ENCODE measurements at regions not wholly inside any gene's neighbourhood (a gene's known extent, or its start where the extent isn't known, plus 50 kb on each side); places are given as distances from the start of the nearest gene placed in this dataset.

GRCh38 chr6:146916435-146917025 is 287.7 kb upstream of the STXBP5 start:
- Histone ChIP-seq H3K27me3 (ENCODE audit: insufficient read depth, poor library complexity, severe bottlenecking) (no peaks in the 10 kb centered on the region), H3K27ac (ENCODE audit: poor library complexity, severe bottlenecking) (peak overlapping the region; percentile 99), H3K4me3 (ENCODE audit: severe bottlenecking) (no peak overlapping the region), H3K36me3 (ENCODE audit: low read depth) (no peaks in the 10 kb centered on the region), H3K4me1 (ENCODE audit: insufficient read depth, poor library complexity, severe bottlenecking) (peaks cover 37% of the 10 kb centered on the region), H3K9me3 (ENCODE audit: severe bottlenecking) (no peaks in the 10 kb centered on the region)
- DNase-seq (ENCODE audit: low spot score): no peak
- no peak for ATAC-seq (ENCODE audit: low read depth)
- TF ChIP-seq CTCF (IDR thresholded peaks at IDR 0.05; ENCODE audit: poor library complexity, severe bottlenecking): no peak

GRCh38 chr6:146917182-146917581 is 287.0 kb upstream of the STXBP5 start:
- H3K27me3 ChIP-seq (ENCODE audit: insufficient read depth, poor library complexity, severe bottlenecking): no peaks in the 10 kb centered on the region
- no peak overlapping the region for H3K27ac ChIP-seq (ENCODE audit: poor library complexity, severe bottlenecking)
- DNase-seq (ENCODE audit: low spot score) (no peak), ATAC-seq (ENCODE audit: low read depth) (no peak)
- TF ChIP-seq CTCF (IDR thresholded peaks at IDR 0.05; ENCODE audit: poor library complexity, severe bottlenecking): no peak
- peaks cover 35% of the 10 kb centered on the region for H3K4me1 ChIP-seq (ENCODE audit: insufficient read depth, poor library complexity, severe bottlenecking)
- H3K36me3 ChIP-seq (ENCODE audit: low read depth): no peaks in the 10 kb centered on the region
- no peak overlapping the region for H3K4me3 ChIP-seq (ENCODE audit: severe bottlenecking)
- no peaks in the 10 kb centered on the region for H3K9me3 ChIP-seq (ENCODE audit: severe bottlenecking)

- TF ChIP-seq CTCF (IDR thresholded peaks at IDR 0.05; ENCODE audit: poor library complexity, severe bottlenecking): no peak
- H3K27me3 ChIP-seq (ENCODE audit: insufficient read depth, poor library complexity, severe bottlenecking): no peaks in the 10 kb centered on the region
Observed at GRCh38 chr6:146917979-146918378, 286.2 kb upstream of the STXBP5 start.

GRCh38 chr6:146919017-146919416 is 285.2 kb upstream of the STXBP5 start:
- no peak overlapping the region for H3K27ac ChIP-seq (ENCODE audit: poor library complexity, severe bottlenecking)

More at GRCh38 chr6:146917979-146918378, 286.2 kb upstream of the STXBP5 start:
- Histone ChIP-seq H3K4me1 (ENCODE audit: insufficient read depth, poor library complexity, severe bottlenecking) (peaks cover 27% of the 10 kb centered on the region), H3K4me3 (ENCODE audit: severe bottlenecking) (no peak overlapping the region), H3K36me3 (ENCODE audit: low read depth) (no peaks in the 10 kb centered on the region), H3K27ac (ENCODE audit: poor library complexity, severe bottlenecking) (no peak overlapping the region), H3K9me3 (ENCODE audit: severe bottlenecking) (no peaks in the 10 kb centered on the region)
- DNase-seq (ENCODE audit: low spot score): no peak
- no peak for ATAC-seq (ENCODE audit: low read depth)

More at GRCh38 chr6:146919017-146919416, 285.2 kb upstream of the STXBP5 start:
- Histone ChIP-seq H3K9me3 (ENCODE audit: severe bottlenecking) (no peaks in the 10 kb centered on the region), H3K36me3 (ENCODE audit: low read depth) (no peaks in the 10 kb centered on the region), H3K4me3 (ENCODE audit: severe bottlenecking) (no peak overlapping the region), H3K27me3 (ENCODE audit: insufficient read depth, poor library complexity, severe bottlenecking) (no peaks in the 10 kb centered on the region), H3K4me1 (ENCODE audit: insufficient read depth, poor library complexity, severe bottlenecking) (peaks cover 19% of the 10 kb centered on the region)
- TF ChIP-seq CTCF (IDR thresholded peaks at IDR 0.05; ENCODE audit: poor library complexity, severe bottlenecking): no peak
- DNase-seq (ENCODE audit: low spot score): no peak
- ATAC-seq (ENCODE audit: low read depth): no peak

Data from RWPE2 (cell line).